DMS53 (cell line): ENCODE measurements at regions not wholly inside any gene's neighbourhood (a gene's known extent, or its start where the extent isn't known, plus 50 kb on each side); places are given as distances from the start of the nearest gene placed in this dataset.
"Not testable (repeated sequence)": the region's sequence is repeated elsewhere in the genome, so short reads cannot be mapped to it uniquely, and the experiment has no call there.

ENCODE experiments used
- DNase-seq: peaks from one replicate; lab custom pipeline; 2025; lab: John Stamatoyannopoulos, UW

DNA sequence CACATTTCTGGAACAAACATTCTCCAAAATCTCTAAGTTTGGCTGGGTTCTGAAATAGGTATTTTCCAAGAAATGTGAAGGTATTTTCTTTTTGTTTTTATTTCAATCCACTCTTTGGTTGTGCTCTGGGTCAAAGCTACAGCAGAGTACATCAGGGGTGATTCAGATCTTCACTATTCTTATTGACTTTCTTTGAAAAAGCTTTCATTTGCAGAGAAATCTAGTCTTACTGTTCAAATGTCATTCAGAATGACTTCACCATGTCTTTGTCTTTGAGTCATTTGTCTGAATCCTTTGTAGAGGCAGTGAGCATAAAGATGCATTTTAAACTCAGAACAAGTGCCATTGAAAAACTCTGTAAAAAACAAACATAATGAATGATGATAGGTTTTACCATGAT, 547.2 kb upstream of the ADGRL3 start:
- no peak for DNase-seq

DNA sequence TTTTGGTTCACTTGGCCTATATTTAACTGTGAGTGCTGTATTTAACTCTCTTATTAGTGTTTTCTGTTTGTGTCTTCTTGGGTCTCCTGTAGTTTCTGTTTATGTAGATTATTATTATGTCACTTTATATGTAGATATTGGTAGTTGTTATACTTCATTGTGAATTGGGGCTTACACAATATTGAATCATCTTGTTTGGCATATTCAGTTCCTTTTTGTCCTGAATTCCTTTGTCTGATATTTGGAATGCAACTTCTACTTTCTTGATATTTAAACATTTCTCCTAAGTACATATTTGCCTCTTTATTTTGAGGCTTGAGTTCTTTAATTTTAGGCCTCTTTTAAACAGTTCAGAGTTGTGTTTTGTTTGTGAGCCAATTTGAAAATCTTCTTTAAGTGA, 544.8 kb upstream of the ADGRL3 start:
- no peak for DNase-seq

DNA sequence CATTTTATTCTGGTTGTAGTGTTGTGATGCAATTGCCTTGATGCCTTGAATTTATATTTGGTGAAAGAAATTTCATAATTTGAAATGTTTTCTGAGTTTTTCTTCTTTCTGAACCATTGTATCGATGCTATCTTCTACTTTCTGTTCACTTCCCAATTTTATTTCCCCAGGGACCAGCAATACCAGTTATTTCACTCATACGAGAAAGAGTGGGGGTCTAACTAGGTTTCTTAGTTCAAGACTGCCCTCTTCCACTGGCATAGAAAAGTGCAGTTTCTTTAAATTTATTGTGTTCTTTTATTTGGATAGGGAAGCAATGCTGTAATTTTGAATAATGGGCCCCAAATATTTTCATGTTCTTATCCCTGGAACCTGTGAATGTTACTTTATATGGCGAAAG, 544.0 kb upstream of the ADGRL3 start:
- no peak for DNase-seq

DNA sequence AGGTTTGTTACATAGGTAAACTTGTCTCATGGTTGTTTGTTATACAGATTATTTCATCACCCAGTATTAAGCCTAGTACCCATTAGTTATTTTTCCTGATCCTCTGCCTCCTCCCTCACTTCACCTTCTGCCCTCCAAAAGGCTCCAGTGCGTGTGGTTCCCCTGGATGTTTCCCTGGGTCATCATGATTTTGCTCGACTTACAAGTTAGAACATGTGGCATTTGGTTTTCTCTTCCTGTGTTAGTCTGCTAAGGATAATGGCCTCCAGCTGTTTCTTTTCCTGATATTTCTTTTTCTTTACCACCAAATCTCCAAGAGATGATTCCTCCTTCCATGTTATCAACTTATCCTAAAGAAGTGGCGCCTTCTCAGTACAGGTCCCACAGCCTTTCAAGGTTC, 543.1 kb upstream of the ADGRL3 start:
- no peak for DNase-seq

DNA sequence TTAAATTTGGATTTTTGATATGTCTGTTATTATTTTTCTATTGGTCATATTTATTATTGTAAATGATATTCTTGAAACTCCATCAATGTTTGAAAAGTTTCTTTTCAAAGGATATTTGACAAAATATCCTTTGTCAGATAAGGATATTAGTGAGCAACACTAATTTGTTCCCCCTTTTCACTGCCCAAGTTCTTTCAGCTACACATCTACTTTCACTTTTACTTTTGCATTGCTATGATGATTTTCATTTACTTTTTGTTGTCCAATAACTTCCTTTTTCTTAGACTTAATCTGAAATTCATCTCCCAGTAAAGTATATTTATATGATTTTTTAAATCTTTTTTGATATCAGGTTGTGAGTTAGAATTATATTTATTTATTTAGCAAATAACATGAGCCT, 542.3 kb upstream of the ADGRL3 start:
- no peak for DNase-seq

DNA sequence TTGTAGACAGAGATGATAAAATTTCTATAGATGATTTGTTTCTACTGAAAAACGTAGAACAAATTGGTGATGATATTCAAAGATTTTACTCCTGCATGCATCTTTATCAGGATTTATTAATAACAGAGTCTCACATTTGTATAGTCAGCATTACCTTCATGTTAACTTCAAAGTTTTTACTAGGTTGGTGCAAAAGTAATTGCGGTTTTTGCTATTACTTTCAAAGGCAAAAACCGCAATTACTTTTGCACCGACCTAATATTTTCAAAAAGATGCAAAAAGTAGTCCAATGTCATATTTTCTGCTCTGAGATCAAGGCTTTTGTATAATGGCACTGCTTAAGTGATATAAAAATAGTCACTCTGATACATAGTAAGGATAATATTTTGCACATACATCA, 536.4 kb upstream of the ADGRL3 start:
- DNase-seq = no peak

DNA sequence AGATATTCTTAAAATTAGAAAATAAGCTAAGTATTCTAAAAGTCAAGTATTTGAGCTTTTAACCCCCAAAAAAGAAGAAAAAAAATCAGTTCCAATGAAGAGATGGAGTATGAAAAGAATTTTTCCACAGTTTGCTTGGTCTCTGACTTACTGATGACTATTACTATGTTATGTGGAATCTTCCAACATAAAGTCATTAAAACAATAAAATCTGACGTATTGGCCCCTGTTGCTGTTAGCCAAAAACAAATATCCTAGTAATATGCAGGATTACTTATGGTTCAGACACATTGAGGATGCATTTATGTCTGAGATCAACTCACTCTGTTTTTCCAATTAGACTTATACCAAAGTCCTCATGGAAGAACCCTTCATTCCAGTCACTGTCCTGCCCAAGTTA, 517.2 kb upstream of the ADGRL3 start:
- no peak for DNase-seq

GRCh38 chr4:60683357-60683756, 516.8 kb upstream of the ADGRL3 start:
- no peak for DNase-seq

DNA sequence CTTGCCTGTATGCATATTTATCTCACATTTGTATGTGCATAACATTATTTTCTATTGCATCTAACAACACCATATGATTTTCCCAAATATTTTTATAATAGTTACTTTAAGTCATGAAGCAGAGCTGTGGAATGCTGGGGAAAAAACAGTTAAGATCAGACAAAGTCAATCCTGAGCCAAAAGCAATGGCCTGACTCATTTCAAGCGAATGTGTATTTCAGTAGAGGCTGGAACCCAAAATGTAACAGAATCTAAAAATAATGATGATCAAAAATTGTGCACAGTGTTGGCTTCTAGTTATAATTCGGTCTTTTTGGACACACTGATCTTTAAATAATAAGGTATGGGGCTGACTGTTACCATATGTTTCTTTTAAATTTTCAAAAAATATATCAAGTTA, 516.2 kb upstream of the ADGRL3 start:
- no peak for DNase-seq

GRCh38 chr4:60696062-60696461, 504.1 kb upstream of the ADGRL3 start:
- DNase-seq = not testable (repeated sequence)

DNA sequence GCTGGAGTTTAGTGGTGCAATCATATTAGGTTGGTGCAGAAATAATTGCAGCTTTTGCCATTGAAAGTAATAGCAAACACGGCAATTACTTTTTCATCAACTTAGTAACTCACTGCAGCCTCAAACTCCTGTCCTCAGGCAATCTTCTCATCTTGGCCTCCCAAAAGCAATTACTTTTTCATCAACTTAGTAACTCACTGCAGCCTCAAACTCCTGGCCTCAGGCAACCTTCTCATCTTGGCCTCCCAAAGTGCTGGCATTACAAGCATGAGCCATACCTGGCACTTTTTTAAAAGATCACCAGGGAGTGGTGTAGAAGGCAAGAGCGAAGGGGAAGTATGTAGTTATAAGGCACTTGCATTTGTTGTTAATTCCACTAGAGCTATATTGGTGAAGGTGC, 491.1 kb upstream of the ADGRL3 start:
- no peak for DNase-seq

DNA sequence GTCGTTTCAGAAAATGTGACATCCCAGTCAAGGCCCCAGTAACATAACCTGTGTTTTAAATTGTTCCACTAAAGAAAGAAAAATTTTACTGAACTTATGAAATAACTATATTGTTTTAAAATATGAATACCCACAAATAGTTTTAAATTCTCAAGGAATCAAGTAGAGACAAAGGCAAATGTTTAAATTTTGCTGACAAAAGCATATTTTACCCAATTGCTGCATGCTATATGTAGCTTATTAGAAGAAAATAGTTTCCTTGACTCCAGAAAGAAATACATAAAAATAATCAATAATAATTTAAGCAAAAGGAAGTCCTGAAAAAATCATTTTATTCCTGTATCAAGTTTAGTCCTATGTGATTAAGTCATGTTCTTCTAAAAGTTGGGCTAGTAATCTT, 481.3 kb upstream of the ADGRL3 start:
- no peak for DNase-seq

- DNase-seq = no peak
These were observed 478.4 kb upstream of the ADGRL3 start for GRCh38 chr4:60721685-60722084.

- DNase-seq = no peak
These were observed 476.3 kb upstream of the ADGRL3 start for GRCh38 chr4:60723796-60724195.

- no peak for DNase-seq
These were observed 475.5 kb upstream of the ADGRL3 start for GRCh38 chr4:60724623-60725022.

GRCh38 chr4:60726779-60727178, 473.3 kb upstream of the ADGRL3 start:
- DNase-seq = no peak

DNA sequence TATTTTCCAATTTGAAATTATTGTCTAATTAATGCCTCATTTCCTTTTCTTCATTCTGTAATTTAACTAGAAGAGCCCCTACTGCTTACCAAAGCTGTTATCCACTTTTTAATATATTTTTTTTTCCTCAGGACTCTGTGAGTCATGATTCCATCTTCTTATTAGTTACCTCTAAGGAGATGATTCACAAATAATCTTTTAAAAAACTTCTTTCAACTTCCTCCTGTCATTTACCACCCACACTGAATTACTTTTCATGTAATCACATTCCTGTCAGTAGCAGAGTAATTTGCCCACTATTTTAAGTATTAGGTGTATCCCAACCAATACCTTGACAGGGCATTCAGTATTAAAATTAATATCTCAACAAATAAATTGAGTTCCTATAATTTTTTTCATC, 470.9 kb upstream of the ADGRL3 start:
- DNase-seq = no peak

GRCh38 chr4:60729764-60730163, 470.4 kb upstream of the ADGRL3 start:
- not testable (repeated sequence) for DNase-seq

- no peak for DNase-seq
These were observed 462.3 kb upstream of the ADGRL3 start for GRCh38 chr4:60737858-60738257.

- no peak for DNase-seq
These were observed 456.5 kb upstream of the ADGRL3 start for GRCh38 chr4:60743654-60744053.

DNA sequence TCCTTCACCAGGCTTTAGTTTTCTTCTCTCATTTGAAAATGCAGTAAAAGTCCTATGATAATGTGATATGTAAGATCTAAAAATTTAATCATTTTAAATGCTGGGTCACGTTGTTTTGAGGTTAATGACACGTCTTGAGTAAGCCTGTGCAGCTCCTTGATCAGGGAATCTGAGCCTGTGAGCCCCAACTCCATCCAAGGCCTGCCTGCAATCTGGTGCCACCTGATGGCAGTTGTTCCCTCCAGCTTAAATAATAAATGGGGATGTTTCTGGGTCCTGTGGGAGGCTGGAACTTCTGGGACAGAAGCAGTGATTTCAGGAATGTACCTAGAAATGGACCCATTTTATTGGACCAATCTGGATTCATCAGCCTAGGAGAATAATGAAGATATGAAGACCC, 455.4 kb upstream of the ADGRL3 start:
- DNase-seq = no peak

DNA sequence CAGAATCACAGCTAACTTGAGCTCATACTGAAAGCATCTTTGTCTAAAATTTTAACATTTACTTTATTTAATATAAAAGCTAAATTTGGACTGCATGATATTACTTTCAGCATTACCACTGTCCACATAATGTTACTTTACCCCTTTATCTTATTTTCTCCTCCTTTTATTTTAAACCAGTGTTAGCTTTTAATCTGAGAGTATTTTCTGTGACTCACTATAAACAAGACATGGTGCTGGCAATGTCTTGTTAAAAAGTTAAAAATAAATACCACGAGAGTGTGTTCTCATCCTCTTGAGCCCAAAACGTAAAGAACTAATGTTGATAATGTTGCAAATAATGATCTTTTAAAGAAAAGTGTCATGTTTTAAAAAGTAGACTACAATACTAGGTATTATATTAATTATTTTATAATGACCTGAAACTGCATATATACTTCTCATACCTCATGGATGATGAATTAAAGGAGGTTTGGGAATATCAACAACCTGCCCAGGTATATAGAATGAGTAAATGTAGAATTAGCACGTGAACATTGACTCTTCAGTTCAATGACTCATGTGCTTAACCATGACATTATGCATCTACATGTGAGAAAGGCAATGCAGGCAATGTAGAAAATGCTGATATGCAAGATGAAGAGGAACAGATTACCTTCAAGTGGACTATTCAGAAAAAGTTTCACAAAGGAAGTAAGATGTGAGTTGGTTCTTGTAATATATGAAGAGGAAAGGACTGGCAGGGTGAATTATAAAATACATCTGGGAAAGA, 454.1 kb upstream of the ADGRL3 start:
- DNase-seq = peak; percentile 49

- no peak for DNase-seq
These were observed 449.2 kb upstream of the ADGRL3 start for GRCh38 chr4:60750962-60751361.

GRCh38 chr4:60757986-60758680, 442.0 kb upstream of the ADGRL3 start:
- no peak for DNase-seq
